GM23338 (cell line): ENCODE measurements at regions not wholly inside any gene's neighbourhood (a gene's known extent, or its start where the extent isn't known, plus 50 kb on each side); places are given as distances from the start of the nearest gene placed in this dataset.

Experiments
- ATAC-seq: fragments of 200-7000 bp; cut with Tn5 transposase; 3 replicates; pipeline ENCODE4 v1.9.1; 2020
- DNase-seq: peaks from one replicate; pipeline ENCODE4 v3.0.0-alpha.2; 2015; ENCODE audit warnings: low spot score
- H2AFZ ChIP-seq: fragments of 200-600 bp; sonication (generic); 2 replicates; pipeline ENCODE4 v1.8.0; 2016; ENCODE audit warnings: antibody characterized with exemption, mild to moderate bottlenecking, moderate library complexity
- H3F3A ChIP-seq: fragments of 200-600 bp; sonication (generic); replicated peaks from 2 replicates; pipeline ENCODE4 v1.8.0; 2017; ENCODE audit warnings: antibody characterized with exemption, mixed run types, low read depth
- H3K27ac ChIP-seq: fragments of 200-600 bp; sonication (generic); 2 replicates; pipeline ENCODE4 v1.6.1; 2016; ENCODE audit warnings: low read depth
- H3K27me3 ChIP-seq: fragments of 200-600 bp; sonication (generic); 2 replicates; pipeline ENCODE4 v1.8.0; 2016; ENCODE audit warnings: mild to moderate bottlenecking, mixed run types, moderate library complexity; ENCODE audit not compliant: insufficient read depth
- H3K36me3 ChIP-seq: fragments of 200-600 bp; sonication (generic); 2 replicates; pipeline ENCODE4 v1.8.0; 2016; ENCODE audit warnings: mild to moderate bottlenecking; ENCODE audit not compliant: insufficient read depth
- H3K4me1 ChIP-seq: fragments of 200-600 bp; sonication (generic); 2 replicates; pipeline ENCODE4 v1.8.0; 2016; ENCODE audit warnings: mild to moderate bottlenecking, moderate library complexity; ENCODE audit not compliant: insufficient read depth
- H3K4me2 ChIP-seq: fragments of 200-600 bp; sonication (generic); 2 replicates; pipeline ENCODE4 v1.7.1; 2017; ENCODE audit warnings: mixed run types
- H3K4me3 ChIP-seq: fragments of 200-600 bp; sonication (generic); 2 replicates; pipeline ENCODE4 v1.6.1; 2016; ENCODE audit warnings: mixed run types
- H3K79me2 ChIP-seq: fragments of 200-600 bp; sonication (generic); replicated peaks from 2 replicates; pipeline ENCODE4 v1.8.0; 2017; ENCODE audit warnings: mild to moderate bottlenecking; ENCODE audit not compliant: insufficient read depth
- H3K9me2 ChIP-seq: fragments of 200-600 bp; sonication (generic); 2 replicates; pipeline ENCODE4 v1.8.0; 2017; ENCODE audit not compliant: insufficient read depth
- H4K20me1 ChIP-seq: fragments of 200-600 bp; sonication (generic); replicated peaks from 2 replicates; pipeline ENCODE4 v1.8.0; 2017; ENCODE audit warnings: mild to moderate bottlenecking; ENCODE audit not compliant: insufficient read depth
- H3K27ac Mint-ChIP-seq: 2 replicates; pipeline ENCODE4 v1.8.0; 2020; ENCODE audit warnings: inconsistent platforms, mild to moderate bottlenecking, moderate library complexity, mixed read lengths
- H3K27me3 Mint-ChIP-seq: 3 replicates; pipeline ENCODE4 v1.8.0; 2022; ENCODE audit warnings: low read depth, mild to moderate bottlenecking, moderate library complexity, mixed read lengths, inconsistent platforms; ENCODE audit not compliant: insufficient read depth, poor library complexity
- H3K36me3 Mint-ChIP-seq: 3 replicates; pipeline ENCODE4 v1.8.0; 2021; ENCODE audit warnings: low read depth, mild to moderate bottlenecking, inconsistent platforms, moderate library complexity, mixed read lengths
- H3K4me1 Mint-ChIP-seq: 3 replicates; pipeline ENCODE4 v1.8.0; 2020; ENCODE audit warnings: mild to moderate bottlenecking, inconsistent platforms, mixed read lengths
- H3K4me3 Mint-ChIP-seq: 3 replicates; pipeline ENCODE4 v1.8.0; 2021; ENCODE audit warnings: moderate library complexity, mild to moderate bottlenecking, inconsistent platforms, mixed read lengths
- H3K9me3 Mint-ChIP-seq: 3 replicates; pipeline ENCODE4 v1.8.0; 2020; ENCODE audit warnings: moderate library complexity, mild to moderate bottlenecking, inconsistent platforms, mixed read lengths
- CREB1 ChIP-seq: fragments of 250-450 bp; sonication (Bioruptor Pico); IDR thresholded peaks from 2 replicates; pipeline ENCODE4 v1.5.0; 2020; ENCODE audit warnings: low read depth, mild to moderate bottlenecking, moderate library complexity
- EZH2 ChIP-seq: fragments of 200-600 bp; sonication (generic); IDR thresholded peaks from one replicate; pipeline ENCODE4 v1.8.0; 2017; ENCODE audit warnings: antibody characterized with exemption, mild to moderate bottlenecking, low read depth; ENCODE audit not compliant: unreplicated experiment
- EZH2phosphoT487 ChIP-seq: fragments of 200-600 bp; sonication (generic); IDR thresholded peaks from one replicate; pipeline ENCODE4 v1.8.1; 2018; ENCODE audit warnings: antibody characterized with exemption; ENCODE audit not compliant: unreplicated experiment
- JUNB ChIP-seq: IDR thresholded peaks from one replicate; pipeline ENCODE4 v1.6.1; 2016; ENCODE audit warnings: antibody characterized with exemption; ENCODE audit not compliant: unreplicated experiment
- POLR2AphosphoS5 ChIP-seq: IDR thresholded peaks from 2 replicates; pipeline ENCODE4 v1.6.1; 2016; ENCODE audit warnings: antibody characterized with exemption, low read depth
- ZNF331 ChIP-seq: fragments of 250-450 bp; sonication (Bioruptor Pico); IDR thresholded peaks from 2 replicates; pipeline ENCODE4 v1.5.0; 2020; ENCODE audit warnings: low read depth, mild to moderate bottlenecking, moderate library complexity
- TF ChIP-seq, protein P1 (sequence below), 2 experiments: fragments of 200-600 bp in 1 of 2; sonication (generic) in 1 of 2; conservative IDR thresholded peaks; 2 replicates each; pipeline versions ENCODE4 v1.5.1 to v1.6.1; 2016 to 2017; ENCODE audit warnings: antibody characterized with exemption in 2 of 2, low read depth in 2 of 2, mild to moderate bottlenecking in 2 of 2, moderate library complexity in 1 of 2
- TF ChIP-seq, protein P2 (sequence below): fragments of 250-450 bp; sonication (Bioruptor Pico); IDR thresholded peaks from 2 replicates; pipeline ENCODE4 v1.5.0; 2020; ENCODE audit warnings: mild to moderate bottlenecking, moderate library complexity

DNA sequence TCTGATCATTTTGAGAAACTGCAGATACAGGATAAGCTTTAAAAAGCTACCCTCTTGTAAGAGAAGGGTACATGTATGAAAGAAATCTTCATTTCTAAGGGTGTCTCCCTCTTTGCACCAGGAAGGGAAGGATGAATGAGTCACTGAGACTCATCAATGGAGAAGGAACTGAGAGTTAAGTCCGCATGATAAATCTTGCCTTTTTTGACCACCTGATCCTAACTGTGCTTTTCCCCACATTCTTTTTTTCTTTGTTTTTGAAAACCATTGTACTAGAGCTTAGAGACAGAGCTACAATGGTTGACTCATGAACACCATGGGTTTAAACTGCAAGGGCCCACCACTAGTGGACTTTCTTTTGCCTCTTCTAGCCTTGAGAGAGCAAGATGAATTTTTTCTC lies 353.0 kb upstream of the RGS17 start:
- H3K27ac ChIP-seq: no peak overlapping the region
- Mint-ChIP-seq H3K9me3 (peaks cover 14% of the 10 kb centered on the region), H3K27ac (no peak overlapping the region), H3K36me3 (no peaks in the 10 kb centered on the region), H3K4me3 (no peak overlapping the region), H3K27me3 (no peaks in the 10 kb centered on the region), H3K4me1 (no peaks in the 10 kb centered on the region)
- H3K27me3 ChIP-seq: no peaks in the 10 kb centered on the region
- TF ChIP-seq POLR2AphosphoS5: no peak
- TF ChIP-seq JUNB: no peak
- TF ChIP-seq, protein P1, sequence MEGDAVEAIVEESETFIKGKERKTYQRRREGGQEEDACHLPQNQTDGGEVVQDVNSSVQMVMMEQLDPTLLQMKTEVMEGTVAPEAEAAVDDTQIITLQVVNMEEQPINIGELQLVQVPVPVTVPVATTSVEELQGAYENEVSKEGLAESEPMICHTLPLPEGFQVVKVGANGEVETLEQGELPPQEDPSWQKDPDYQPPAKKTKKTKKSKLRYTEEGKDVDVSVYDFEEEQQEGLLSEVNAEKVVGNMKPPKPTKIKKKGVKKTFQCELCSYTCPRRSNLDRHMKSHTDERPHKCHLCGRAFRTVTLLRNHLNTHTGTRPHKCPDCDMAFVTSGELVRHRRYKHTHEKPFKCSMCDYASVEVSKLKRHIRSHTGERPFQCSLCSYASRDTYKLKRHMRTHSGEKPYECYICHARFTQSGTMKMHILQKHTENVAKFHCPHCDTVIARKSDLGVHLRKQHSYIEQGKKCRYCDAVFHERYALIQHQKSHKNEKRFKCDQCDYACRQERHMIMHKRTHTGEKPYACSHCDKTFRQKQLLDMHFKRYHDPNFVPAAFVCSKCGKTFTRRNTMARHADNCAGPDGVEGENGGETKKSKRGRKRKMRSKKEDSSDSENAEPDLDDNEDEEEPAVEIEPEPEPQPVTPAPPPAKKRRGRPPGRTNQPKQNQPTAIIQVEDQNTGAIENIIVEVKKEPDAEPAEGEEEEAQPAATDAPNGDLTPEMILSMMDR (conservative IDR thresholded peaks at IDR 0.05; ENCODE audit: low read depth in 2 of 2): no peak
- H3K4me1 ChIP-seq: no peaks in the 10 kb centered on the region
- H3K4me3 ChIP-seq: no peak overlapping the region
- H3K36me3 ChIP-seq: peaks cover 3% of the 10 kb centered on the region; the same call in 1 of the 2 replicates
- no peaks in the 10 kb centered on the region for H3K79me2 ChIP-seq
- no peaks in the 10 kb centered on the region for H3K9me2 ChIP-seq
- DNase-seq: no peak
- no peak overlapping the region for H2AFZ ChIP-seq
- no peak for ATAC-seq
- H3F3A ChIP-seq: no peaks in the 10 kb centered on the region
- H4K20me1 ChIP-seq: no peaks in the 10 kb centered on the region
- H3K4me2 ChIP-seq: no peak overlapping the region

DNA sequence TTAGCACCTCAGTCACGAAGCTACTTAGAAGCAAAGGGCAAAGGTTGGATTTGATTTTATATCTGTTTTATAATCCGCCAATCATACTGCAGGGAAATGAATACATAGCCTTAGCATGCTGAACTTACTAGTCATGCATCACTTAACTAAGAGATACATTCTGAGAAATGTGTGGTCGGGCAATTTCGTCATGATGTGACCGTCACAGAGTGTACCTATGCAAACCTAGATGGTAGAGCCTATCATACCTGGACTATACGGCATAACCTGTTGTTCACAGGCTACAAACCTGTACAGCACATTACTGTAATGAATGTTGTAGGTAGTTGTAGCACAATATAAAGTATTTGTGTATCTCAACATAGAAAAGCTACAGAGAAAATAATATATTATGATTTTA lies 345.2 kb upstream of the RGS17 start:
- H3K9me2 ChIP-seq: no peaks in the 10 kb centered on the region
- no peak for DNase-seq
- no peak for ATAC-seq
- TF ChIP-seq, protein P2, sequence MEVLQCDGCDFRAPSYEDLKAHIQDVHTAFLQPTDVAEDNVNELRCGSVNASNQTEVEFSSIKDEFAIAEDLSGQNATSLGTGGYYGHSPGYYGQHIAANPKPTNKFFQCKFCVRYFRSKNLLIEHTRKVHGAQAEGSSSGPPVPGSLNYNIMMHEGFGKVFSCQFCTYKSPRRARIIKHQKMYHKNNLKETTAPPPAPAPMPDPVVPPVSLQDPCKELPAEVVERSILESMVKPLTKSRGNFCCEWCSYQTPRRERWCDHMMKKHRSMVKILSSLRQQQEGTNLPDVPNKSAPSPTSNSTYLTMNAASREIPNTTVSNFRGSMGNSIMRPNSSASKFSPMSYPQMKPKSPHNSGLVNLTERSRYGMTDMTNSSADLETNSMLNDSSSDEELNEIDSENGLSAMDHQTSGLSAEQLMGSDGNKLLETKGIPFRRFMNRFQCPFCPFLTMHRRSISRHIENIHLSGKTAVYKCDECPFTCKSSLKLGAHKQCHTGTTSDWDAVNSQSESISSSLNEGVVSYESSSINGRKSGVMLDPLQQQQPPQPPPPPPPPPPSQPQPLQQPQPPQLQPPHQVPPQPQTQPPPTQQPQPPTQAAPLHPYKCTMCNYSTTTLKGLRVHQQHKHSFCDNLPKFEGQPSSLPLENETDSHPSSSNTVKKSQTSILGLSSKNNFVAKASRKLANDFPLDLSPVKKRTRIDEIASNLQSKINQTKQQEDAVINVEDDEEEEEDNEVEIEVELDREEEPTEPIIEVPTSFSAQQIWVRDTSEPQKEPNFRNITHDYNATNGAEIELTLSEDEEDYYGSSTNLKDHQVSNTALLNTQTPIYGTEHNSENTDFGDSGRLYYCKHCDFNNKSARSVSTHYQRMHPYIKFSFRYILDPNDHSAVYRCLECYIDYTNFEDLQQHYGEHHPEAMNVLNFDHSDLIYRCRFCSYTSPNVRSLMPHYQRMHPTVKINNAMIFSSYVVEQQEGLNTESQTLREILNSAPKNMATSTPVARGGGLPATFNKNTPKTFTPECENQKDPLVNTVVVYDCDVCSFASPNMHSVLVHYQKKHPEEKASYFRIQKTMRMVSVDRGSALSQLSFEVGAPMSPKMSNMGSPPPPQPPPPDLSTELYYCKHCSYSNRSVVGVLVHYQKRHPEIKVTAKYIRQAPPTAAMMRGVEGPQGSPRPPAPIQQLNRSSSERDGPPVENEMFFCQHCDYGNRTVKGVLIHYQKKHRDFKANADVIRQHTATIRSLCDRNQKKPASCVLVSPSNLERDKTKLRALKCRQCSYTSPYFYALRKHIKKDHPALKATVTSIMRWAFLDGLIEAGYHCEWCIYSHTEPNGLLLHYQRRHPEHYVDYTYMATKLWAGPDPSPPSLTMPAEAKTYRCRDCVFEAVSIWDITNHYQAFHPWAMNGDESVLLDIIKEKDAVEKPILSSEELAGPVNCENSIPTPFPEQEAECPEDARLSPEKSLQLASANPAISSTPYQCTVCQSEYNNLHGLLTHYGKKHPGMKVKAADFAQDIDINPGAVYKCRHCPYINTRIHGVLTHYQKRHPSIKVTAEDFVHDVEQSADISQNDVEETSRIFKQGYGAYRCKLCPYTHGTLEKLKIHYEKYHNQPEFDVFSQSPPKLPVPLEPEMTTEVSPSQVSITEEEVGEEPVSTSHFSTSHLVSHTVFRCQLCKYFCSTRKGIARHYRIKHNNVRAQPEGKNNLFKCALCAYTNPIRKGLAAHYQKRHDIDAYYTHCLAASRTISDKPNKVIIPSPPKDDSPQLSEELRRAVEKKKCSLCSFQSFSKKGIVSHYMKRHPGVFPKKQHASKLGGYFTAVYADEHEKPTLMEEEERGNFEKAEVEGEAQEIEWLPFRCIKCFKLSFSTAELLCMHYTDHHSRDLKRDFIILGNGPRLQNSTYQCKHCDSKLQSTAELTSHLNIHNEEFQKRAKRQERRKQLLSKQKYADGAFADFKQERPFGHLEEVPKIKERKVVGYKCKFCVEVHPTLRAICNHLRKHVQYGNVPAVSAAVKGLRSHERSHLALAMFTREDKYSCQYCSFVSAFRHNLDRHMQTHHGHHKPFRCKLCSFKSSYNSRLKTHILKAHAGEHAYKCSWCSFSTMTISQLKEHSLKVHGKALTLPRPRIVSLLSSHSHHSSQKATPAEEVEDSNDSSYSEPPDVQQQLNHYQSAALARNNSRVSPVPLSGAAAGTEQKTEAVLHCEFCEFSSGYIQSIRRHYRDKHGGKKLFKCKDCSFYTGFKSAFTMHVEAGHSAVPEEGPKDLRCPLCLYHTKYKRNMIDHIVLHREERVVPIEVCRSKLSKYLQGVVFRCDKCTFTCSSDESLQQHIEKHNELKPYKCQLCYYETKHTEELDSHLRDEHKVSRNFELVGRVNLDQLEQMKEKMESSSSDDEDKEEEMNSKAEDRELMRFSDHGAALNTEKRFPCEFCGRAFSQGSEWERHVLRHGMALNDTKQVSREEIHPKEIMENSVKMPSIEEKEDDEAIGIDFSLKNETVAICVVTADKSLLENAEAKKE (CRISPR knock-in tag): no peak
- no peak for TF ChIP-seq ZNF331 (CRISPR knock-in tag)
- TF ChIP-seq, protein P1 (conservative IDR thresholded peaks at IDR 0.05; ENCODE audit: low read depth in 2 of 2): no peak
- TF ChIP-seq EZH2phosphoT487: no peak
- no peak for TF ChIP-seq CREB1 (CRISPR knock-in tag)
- TF ChIP-seq EZH2: no peak

More for the DNA sequence above, 345.2 kb upstream of the RGS17 start:
- Histone ChIP-seq H2AFZ (no peak overlapping the region), H3K79me2 (no peaks in the 10 kb centered on the region), H3K27me3 (no peaks in the 10 kb centered on the region), H3K4me1 (peaks cover 6% of the 10 kb centered on the region; the same call in 1 of the 2 replicates), H3K4me3 (no peak overlapping the region), H3K36me3 (no peaks in the 10 kb centered on the region), H3K4me2 (no peak overlapping the region), H3K27ac (no peak overlapping the region), H3F3A (no peaks in the 10 kb centered on the region), H4K20me1 (no peaks in the 10 kb centered on the region)
- Mint-ChIP-seq H3K4me1 (no peaks in the 10 kb centered on the region), H3K9me3 (no peaks in the 10 kb centered on the region), H3K27me3 (no peaks in the 10 kb centered on the region), H3K27ac (no peak overlapping the region), H3K4me3 (no peak overlapping the region), H3K36me3 (no peaks in the 10 kb centered on the region)
